ENCODE measurements at regions not wholly inside any gene's neighbourhood (a gene's known extent, or its start where the extent isn't known, plus 50 kb on each side); places are given as distances from the start of the nearest gene placed in this dataset.

DNA sequence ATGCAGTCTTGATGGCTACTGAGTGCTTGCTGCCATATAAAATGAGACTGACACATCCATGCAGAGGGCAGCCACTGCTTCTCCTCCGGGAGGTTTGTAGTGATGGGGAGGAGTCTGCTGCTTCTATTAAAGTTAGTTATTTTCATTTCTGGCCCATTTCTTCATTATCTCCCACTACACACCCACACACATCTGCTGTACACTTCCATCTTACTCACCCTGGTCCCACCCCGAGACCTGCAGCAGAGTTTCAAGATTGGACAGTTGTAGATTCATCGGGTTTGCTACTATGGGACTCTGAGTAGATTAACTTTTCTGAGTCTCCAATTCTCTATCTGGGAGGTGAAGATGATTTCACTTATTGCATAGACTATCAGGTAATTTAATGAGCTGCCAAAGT, 176.2 kb upstream of the SNX19 start:
- TF ChIP-seq, protein P1, sequence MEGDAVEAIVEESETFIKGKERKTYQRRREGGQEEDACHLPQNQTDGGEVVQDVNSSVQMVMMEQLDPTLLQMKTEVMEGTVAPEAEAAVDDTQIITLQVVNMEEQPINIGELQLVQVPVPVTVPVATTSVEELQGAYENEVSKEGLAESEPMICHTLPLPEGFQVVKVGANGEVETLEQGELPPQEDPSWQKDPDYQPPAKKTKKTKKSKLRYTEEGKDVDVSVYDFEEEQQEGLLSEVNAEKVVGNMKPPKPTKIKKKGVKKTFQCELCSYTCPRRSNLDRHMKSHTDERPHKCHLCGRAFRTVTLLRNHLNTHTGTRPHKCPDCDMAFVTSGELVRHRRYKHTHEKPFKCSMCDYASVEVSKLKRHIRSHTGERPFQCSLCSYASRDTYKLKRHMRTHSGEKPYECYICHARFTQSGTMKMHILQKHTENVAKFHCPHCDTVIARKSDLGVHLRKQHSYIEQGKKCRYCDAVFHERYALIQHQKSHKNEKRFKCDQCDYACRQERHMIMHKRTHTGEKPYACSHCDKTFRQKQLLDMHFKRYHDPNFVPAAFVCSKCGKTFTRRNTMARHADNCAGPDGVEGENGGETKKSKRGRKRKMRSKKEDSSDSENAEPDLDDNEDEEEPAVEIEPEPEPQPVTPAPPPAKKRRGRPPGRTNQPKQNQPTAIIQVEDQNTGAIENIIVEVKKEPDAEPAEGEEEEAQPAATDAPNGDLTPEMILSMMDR (IDR thresholded peaks at IDR 0.05; ENCODE audit: borderline replicate concordance, extremely low read depth, low read length, poor library complexity, severe bottlenecking): no peak
- TF ChIP-seq EZH2 (IDR thresholded peaks at IDR 0.05; ENCODE audit: borderline replicate concordance, low read depth, low read length, severe bottlenecking): no peak
